Tibial nerve (tissue), 4 donors: ENCODE measurements at regions not wholly inside any gene's neighbourhood (a gene's known extent, or its start where the extent isn't known, plus 50 kb on each side); places are given as distances from the start of the nearest gene placed in this dataset.

Experiments used
- DNase-seq, 2 donors: peaks; one replicate each; pipeline ENCODE4 v3.0.0-alpha.2; 2019; ENCODE audit warnings: low spot score in 2 of 2
- H3K27ac ChIP-seq, 4 donors: fragments of 200-600 bp; sonication (generic) in 3 of 4; one replicate each; pipeline ENCODE4 v1.5.1; 2017 to 2019; ENCODE audit warnings: mild to moderate bottlenecking in 1 of 4
- H3K27me3 ChIP-seq, 2 donors: fragments of 200-600 bp; sonication (generic) in 1 of 2; one replicate each; pipeline versions ENCODE4 v1.5.1 to v1.6.0; 2017 to 2019
- H3K36me3 ChIP-seq, 3 donors: fragments of 200-600 bp; sonication (generic); one replicate each; pipeline ENCODE4 v1.5.1; 2018 to 2019
- H3K4me1 ChIP-seq, 4 donors: fragments of 200-600 bp; sonication (generic) in 3 of 4; one replicate each; pipeline ENCODE4 v1.5.1; 2017 to 2019
- H3K4me3 ChIP-seq, 4 donors: fragments of 200-600 bp; sonication (generic) in 3 of 4; one replicate each; pipeline ENCODE4 v1.5.1; 2017 to 2019; ENCODE audit warnings: mild to moderate bottlenecking in 1 of 4, moderate library complexity in 1 of 4
- H3K9me3 ChIP-seq, 4 donors: fragments of 200-600 bp; sonication (generic) in 3 of 4; one replicate each; pipeline ENCODE4 v1.5.1; 2017 to 2019
- EP300 ChIP-seq, 2 donors: sonication (generic); formaldehyde crosslinking; IDR thresholded peaks; one replicate each; pipeline ENCODE4 v1.6.1; 2017; ENCODE audit warnings: antibody characterized with exemption in 2 of 2, mild to moderate bottlenecking in 1 of 2
- POLR2A ChIP-seq, 2 donors: fragments of 450-650 bp; IDR thresholded peaks; one replicate each; pipeline ENCODE4 v1.6.1; 2017; ENCODE audit warnings: antibody characterized with exemption in 2 of 2, mild to moderate bottlenecking in 2 of 2, moderate library complexity in 2 of 2
- WGBS, 2 donors: methylation state at CpG; one replicate each; pipeline ENCODE4 v1.1.5; 2018; 5-methylcytosine and 5-hydroxymethylcytosine counted together
- TF ChIP-seq, protein P1 (sequence below), 5 experiments: fragments of 200-600 bp in 3 of 5; fragments of 450-650 bp in 2 of 5; sonication (generic) in 3 of 5; IDR thresholded peaks; one replicate each; pipeline ENCODE4 v1.5.1; 2016 to 2019; ENCODE audit warnings: antibody characterized with exemption in 5 of 5, mild to moderate bottlenecking in 3 of 5, moderate library complexity in 2 of 5

DNA sequence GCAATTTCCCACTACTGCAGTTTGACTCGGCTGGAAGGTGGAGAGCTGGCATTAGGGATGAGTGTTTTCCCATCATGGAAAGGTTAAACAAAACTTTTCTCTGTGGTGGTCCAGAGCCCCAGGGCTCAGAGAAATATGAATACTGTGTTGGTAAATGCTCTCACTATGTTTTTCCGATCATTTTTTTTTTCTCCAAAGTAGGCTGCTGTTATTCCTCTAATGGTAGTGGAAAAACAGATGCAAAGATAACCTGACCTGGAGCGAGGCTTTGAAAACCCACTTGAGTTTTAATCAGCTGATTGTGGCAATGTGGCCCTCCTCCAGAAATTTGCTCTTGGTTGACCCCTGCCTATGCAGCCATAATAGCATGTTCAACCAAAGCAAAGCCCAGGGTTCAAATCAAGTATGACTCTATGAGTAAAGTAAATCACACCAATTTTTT lies 320.8 kb upstream of the CTNNB1 start:
- TF ChIP-seq, protein P1, sequence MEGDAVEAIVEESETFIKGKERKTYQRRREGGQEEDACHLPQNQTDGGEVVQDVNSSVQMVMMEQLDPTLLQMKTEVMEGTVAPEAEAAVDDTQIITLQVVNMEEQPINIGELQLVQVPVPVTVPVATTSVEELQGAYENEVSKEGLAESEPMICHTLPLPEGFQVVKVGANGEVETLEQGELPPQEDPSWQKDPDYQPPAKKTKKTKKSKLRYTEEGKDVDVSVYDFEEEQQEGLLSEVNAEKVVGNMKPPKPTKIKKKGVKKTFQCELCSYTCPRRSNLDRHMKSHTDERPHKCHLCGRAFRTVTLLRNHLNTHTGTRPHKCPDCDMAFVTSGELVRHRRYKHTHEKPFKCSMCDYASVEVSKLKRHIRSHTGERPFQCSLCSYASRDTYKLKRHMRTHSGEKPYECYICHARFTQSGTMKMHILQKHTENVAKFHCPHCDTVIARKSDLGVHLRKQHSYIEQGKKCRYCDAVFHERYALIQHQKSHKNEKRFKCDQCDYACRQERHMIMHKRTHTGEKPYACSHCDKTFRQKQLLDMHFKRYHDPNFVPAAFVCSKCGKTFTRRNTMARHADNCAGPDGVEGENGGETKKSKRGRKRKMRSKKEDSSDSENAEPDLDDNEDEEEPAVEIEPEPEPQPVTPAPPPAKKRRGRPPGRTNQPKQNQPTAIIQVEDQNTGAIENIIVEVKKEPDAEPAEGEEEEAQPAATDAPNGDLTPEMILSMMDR (IDR thresholded peaks at IDR 0.05): no peak
- TF ChIP-seq POLR2A (IDR thresholded peaks at IDR 0.05): no peak
- TF ChIP-seq EP300 (IDR thresholded peaks at IDR 0.05): no peak
- Histone ChIP-seq H3K4me3 (no peak overlapping the region), H3K4me1 (peaks cover 5 to 43% (median 20%) of the 10 kb centered on the region in 4 donors), H3K27me3 (no peaks in the 10 kb centered on the region), H3K27ac (peak overlapping the region; percentile 19 to 88 (median 52)), H3K36me3 (no peaks in the 10 kb centered on the region), H3K9me3 (no peaks in the 10 kb centered on the region)
- WGBS, 2 donors: 8 to 15% methylated on average over 3 of the region's 3 CpGs
- no peak for DNase-seq

DNA sequence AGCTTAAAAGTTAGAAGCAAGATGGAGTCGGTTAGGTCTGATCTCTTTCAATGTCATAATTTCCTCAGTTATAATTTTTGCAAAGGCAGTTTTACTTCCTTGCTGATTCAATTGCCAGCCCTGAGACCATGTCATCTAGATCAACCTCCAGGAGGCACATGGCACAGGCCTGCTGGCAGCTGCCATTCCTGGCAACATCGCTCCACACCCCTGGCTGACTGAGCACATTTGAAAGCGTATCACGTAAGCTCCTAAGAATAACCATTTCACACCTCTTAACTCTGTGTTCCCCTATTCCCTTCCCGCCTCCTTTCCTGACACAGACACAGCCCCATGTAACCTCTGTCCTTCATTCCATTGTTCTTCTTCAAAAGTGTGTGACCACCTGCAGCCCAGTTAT lies 313.9 kb upstream of the CTNNB1 start:
- no peak for TF ChIP-seq EP300 (IDR thresholded peaks at IDR 0.05)
- TF ChIP-seq, protein P1 (IDR thresholded peaks at IDR 0.05): no peak
- TF ChIP-seq POLR2A (IDR thresholded peaks at IDR 0.05): no peak
- Histone ChIP-seq H3K4me3 (no peak overlapping the region), H3K27ac (no peak overlapping the region), H3K27me3 (no peaks in the 10 kb centered on the region), H3K9me3 (no peaks in the 10 kb centered on the region), H3K36me3 (no peaks in the 10 kb centered on the region), H3K4me1 (peaks cover 0 to 13% (median 0%) of the 10 kb centered on the region in 4 donors)
- 90 to 96% methylated on average over 5 of the region's 5 CpGs for WGBS, 2 donors
- no peak for DNase-seq

DNA sequence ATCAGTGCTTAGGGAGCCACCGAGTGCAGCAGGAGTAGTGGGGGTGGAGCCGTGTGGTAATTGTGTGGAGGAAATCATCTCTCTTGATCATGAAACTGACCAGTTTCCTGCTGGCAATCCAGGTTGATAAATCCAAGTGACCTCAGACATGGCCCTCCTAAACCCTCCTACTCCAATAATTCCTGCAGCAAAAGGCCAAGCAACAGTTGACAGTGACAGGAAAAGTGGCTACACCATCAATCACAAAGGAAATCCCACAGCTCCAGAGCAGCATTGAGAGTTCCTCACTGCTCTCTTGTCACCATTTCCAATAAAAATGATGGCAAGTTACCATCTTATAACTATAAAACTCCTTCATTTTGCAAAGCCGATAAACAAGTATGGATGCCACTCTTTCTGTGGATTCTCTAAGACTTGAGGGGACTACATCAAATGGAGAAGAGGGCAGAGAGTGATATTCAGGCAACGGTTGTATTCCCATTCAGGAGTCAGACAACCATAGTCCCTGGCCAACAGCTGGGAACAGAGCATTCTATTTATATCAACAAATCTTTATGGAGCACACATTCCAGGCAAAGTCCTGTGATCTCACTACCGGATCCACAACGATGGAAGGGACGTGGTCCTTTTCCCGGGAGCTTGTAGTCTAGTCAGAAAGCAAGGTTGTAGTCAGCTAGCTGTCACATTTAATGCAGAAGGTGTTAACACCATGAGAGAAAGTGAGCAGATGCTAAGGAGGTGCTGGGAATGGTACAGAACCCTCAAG lies 312.5 kb upstream of the CTNNB1 start:
- Histone ChIP-seq H3K9me3 (no peaks in the 10 kb centered on the region), H3K27me3 (no peaks in the 10 kb centered on the region), H3K4me3 (no peak overlapping the region), H3K4me1 (peaks cover 0 to 13% (median 0%) of the 10 kb centered on the region in 4 donors), H3K27ac (no peak overlapping the region), H3K36me3 (no peaks in the 10 kb centered on the region)
- TF ChIP-seq POLR2A (IDR thresholded peaks at IDR 0.05): no peak
- no peak for TF ChIP-seq EP300 (IDR thresholded peaks at IDR 0.05)
- TF ChIP-seq, protein P1 (IDR thresholded peaks at IDR 0.05): no peak
- 57 to 80% methylated on average over 8 of the region's 8 CpGs for WGBS, 2 donors
- no peak for DNase-seq

DNA sequence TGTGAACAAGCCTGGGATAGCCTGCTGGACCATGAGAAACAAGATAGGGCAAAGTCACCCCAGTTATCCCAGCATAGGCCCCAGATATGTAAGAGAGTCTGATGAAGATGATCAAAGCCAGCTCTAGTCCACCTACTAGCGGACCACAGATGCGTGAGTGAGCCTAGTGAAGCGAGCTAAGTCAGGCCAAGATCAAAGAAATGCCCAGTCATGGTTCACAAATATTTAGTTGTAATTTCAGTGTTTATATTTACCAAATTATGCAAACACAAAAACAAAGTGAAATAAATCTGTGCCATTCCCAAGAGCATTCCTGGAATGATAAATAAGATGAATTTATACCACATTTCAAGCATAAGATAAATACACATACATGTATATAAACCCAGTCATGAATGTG lies 308.1 kb upstream of the CTNNB1 start:
- Histone ChIP-seq H3K36me3 (no peaks in the 10 kb centered on the region), H3K4me1 (peaks cover 0 to 13% (median 0%) of the 10 kb centered on the region in 4 donors), H3K9me3 (no peaks in the 10 kb centered on the region), H3K4me3 (no peak overlapping the region), H3K27ac (no peak overlapping the region), H3K27me3 (no peaks in the 10 kb centered on the region)
- TF ChIP-seq EP300 (IDR thresholded peaks at IDR 0.05) (no peak), POLR2A (IDR thresholded peaks at IDR 0.05) (no peak)
- TF ChIP-seq, protein P1 (IDR thresholded peaks at IDR 0.05): no peak
- DNase-seq: no peak
- WGBS, 2 donors: 98 to 99% methylated on average over 3 of the region's 3 CpGs

DNA sequence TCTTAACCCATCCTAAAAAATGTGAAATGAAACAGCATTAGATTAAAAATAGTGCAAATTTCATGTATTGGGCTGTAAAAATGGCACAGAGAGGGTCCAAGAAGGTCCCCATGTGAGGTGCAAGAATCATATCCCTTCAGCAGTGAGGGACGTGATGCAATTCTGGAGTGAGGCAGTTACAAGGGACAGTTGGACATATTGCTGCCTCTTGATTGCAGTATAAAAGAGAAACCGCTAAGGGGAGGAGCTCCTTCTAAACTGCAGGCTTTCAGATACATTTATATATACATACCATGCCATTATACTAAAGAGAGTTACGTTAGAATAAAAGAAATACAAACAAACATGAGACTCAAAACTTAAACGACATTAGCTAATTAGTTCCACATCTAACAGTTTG lies 304.2 kb upstream of the CTNNB1 start:
- no peaks in the 10 kb centered on the region for H3K27me3 ChIP-seq
- H3K36me3 ChIP-seq: no peaks in the 10 kb centered on the region
- H3K9me3 ChIP-seq: no peaks in the 10 kb centered on the region
- WGBS, 2 donors: 68 to 72% methylated on average over 4 of the region's 4 CpGs
- no peaks in the 10 kb centered on the region for H3K4me1 ChIP-seq
- H3K27ac ChIP-seq: no peak overlapping the region
- no peak for DNase-seq
- TF ChIP-seq, protein P1 (IDR thresholded peaks at IDR 0.05): no peak
- TF ChIP-seq EP300 (IDR thresholded peaks at IDR 0.05) (no peak), POLR2A (IDR thresholded peaks at IDR 0.05) (no peak)
- H3K4me3 ChIP-seq: no peak overlapping the region
